ENCODE measurements at regions not wholly inside any gene's neighbourhood (a gene's known extent, or its start where the extent isn't known, plus 50 kb on each side); places are given as distances from the start of the nearest gene placed in this dataset.

- no peak for TF ChIP-seq EP300 (IDR thresholded peaks at IDR 0.05; ENCODE audit: borderline replicate concordance in 1 of 2, low read depth in 1 of 2, low read length in 1 of 2)
- TF ChIP-seq CTCF (IDR thresholded peaks at IDR 0.05), result no peak
- no peak for TF ChIP-seq POLR2AphosphoS5 (IDR thresholded peaks at IDR 0.05; ENCODE audit: low read depth, low read length)
- TF ChIP-seq TEAD4 (IDR thresholded peaks at IDR 0.05; ENCODE audit: borderline replicate concordance, insufficient read depth), result no peak
- no peak for TF ChIP-seq EZH2phosphoT487 (IDR thresholded peaks at IDR 0.05; ENCODE audit: borderline replicate concordance, low read depth)
These were observed 154.1 kb upstream of the BTG1 start for GRCh38 chr12:92299744-92300143.
